Spleen (tissue), 7 donors: ENCODE measurements at regions not wholly inside any gene's neighbourhood (a gene's known extent, or its start where the extent isn't known, plus 50 kb on each side); places are given as distances from the start of the nearest gene placed in this dataset.

Source experiments
- CTCF ChIP-seq, 11 experiments: fragments of 200-600 bp in 7 of 11; fragments of 450-650 bp in 4 of 11; sonication (generic) in 4 of 11; IDR thresholded peaks in 8 of 11; conservative IDR thresholded peaks in 3 of 11; 1 replicate in 7 of 11; 2 replicates in 4 of 11; pipeline versions ENCODE4 v1.4.0 to v1.8.0; 2016 to 2021; ENCODE audit warnings: antibody characterized with exemption in 11 of 11, inconsistent platforms in 4 of 11, mild to moderate bottlenecking in 1 of 11
- POLR2A ChIP-seq, 3 donors: fragments of 450-650 bp; IDR thresholded peaks; one replicate each; pipeline ENCODE4 v1.5.1; 2017; ENCODE audit warnings: antibody characterized with exemption in 3 of 3, mild to moderate bottlenecking in 1 of 3
- POLR2AphosphoS5 ChIP-seq, 3 donors: sonication (generic); formaldehyde crosslinking; IDR thresholded peaks; one replicate each; pipeline ENCODE4 v1.5.1; 2017; ENCODE audit warnings: antibody characterized with exemption in 3 of 3
- donor health status: DM: no; HTN: no; CAD: no; lungs with moderate emphysema.
- donor health status: DM: no; HTN: no; CAD: no.
- donor health status: DM: no; HTN: no; CAD: no.

GRCh38 chr14:106493962-106494823 lies 967.8 kb downstream of the TMEM121 start:
- TF ChIP-seq POLR2A (IDR thresholded peaks at IDR 0.05) = no peak
- no peak for TF ChIP-seq CTCF (IDR thresholded peaks at IDR 0.05 in 8 of 11, conservative IDR thresholded peaks at IDR 0.05 in 3 of 11)
- TF ChIP-seq POLR2AphosphoS5 (IDR thresholded peaks at IDR 0.05) = no peak
